Ovary (tissue), 3 donors: ENCODE measurements at regions not wholly inside any gene's neighbourhood (a gene's known extent, or its start where the extent isn't known, plus 50 kb on each side); places are given as distances from the start of the nearest gene placed in this dataset.

ENCODE experiments used
- CTCF ChIP-seq, 3 donors: fragments of 450-650 bp in 2 of 3; fragments of 200-600 bp in 1 of 3; IDR thresholded peaks; one replicate each; pipeline versions ENCODE4 v1.5.1 to v1.8.0; 2016 to 2022; ENCODE audit warnings: antibody characterized with exemption in 3 of 3, mild to moderate bottlenecking in 1 of 3
- EP300 ChIP-seq: sonication (generic); formaldehyde crosslinking; IDR thresholded peaks from one replicate; pipeline ENCODE4 v1.6.1; 2017; ENCODE audit warnings: antibody characterized with exemption
- POLR2A ChIP-seq: fragments of 450-650 bp; IDR thresholded peaks from one replicate; pipeline ENCODE4 v1.6.1; 2017; ENCODE audit warnings: antibody characterized with exemption, mild to moderate bottlenecking, moderate library complexity
- donor health status: DM: no; HTN: no; CAD: no.

GRCh38 chr10:106401161-106401560 is 763.3 kb downstream of the SORCS1 start:
- TF ChIP-seq CTCF (IDR thresholded peaks at IDR 0.05): no peak
- TF ChIP-seq POLR2A: no peak
- TF ChIP-seq EP300: no peak
